Suprapubic skin (tissue), 4 donors: ENCODE measurements at regions not wholly inside any gene's neighbourhood (a gene's known extent, or its start where the extent isn't known, plus 50 kb on each side); places are given as distances from the start of the nearest gene placed in this dataset.

ENCODE experiments used
- DNase-seq, 2 donors: peaks; one replicate each; pipeline ENCODE4 v3.0.0-alpha.2; 2019; ENCODE audit warnings: low spot score in 2 of 2
- H3K27ac ChIP-seq: fragments of 200-600 bp; sonication (generic); one replicate; pipeline ENCODE4 v1.5.1; 2019
- H3K27me3 ChIP-seq: fragments of 200-600 bp; sonication (generic); one replicate; pipeline ENCODE4 v1.5.1; 2019
- H3K36me3 ChIP-seq: fragments of 200-600 bp; sonication (generic); one replicate; pipeline ENCODE4 v1.5.1; 2019
- H3K4me1 ChIP-seq: fragments of 200-600 bp; sonication (generic); one replicate; pipeline ENCODE4 v1.5.1; 2019
- H3K4me3 ChIP-seq: fragments of 200-600 bp; sonication (generic); one replicate; pipeline ENCODE4 v1.5.1; 2019; ENCODE audit warnings: mild to moderate bottlenecking
- H3K9me3 ChIP-seq: fragments of 200-600 bp; sonication (generic); one replicate; pipeline ENCODE4 v1.5.1; 2019
- CTCF ChIP-seq, 2 donors: fragments of 200-600 bp in 1 of 2; fragments of 450-650 bp in 1 of 2; sonication (generic) in 1 of 2; IDR thresholded peaks; one replicate each; pipeline ENCODE4 v1.5.1; 2016 to 2019; ENCODE audit warnings: antibody characterized with exemption in 2 of 2, mild to moderate bottlenecking in 1 of 2, moderate library complexity in 1 of 2
- EP300 ChIP-seq: sonication (generic); formaldehyde crosslinking; IDR thresholded peaks from one replicate; pipeline ENCODE4 v1.6.1; 2017; ENCODE audit warnings: antibody characterized with exemption
- POLR2A ChIP-seq, 2 donors: fragments of 450-650 bp; IDR thresholded peaks; one replicate each; pipeline ENCODE4 v1.6.1; 2017; ENCODE audit warnings: antibody characterized with exemption in 2 of 2, mild to moderate bottlenecking in 2 of 2, moderate library complexity in 2 of 2
- POLR2AphosphoS5 ChIP-seq, 3 donors: sonication (generic); formaldehyde crosslinking; IDR thresholded peaks; one replicate each; pipeline ENCODE4 v1.6.1; 2017; ENCODE audit warnings: antibody characterized with exemption in 3 of 3
- WGBS: methylation state at CpG from one replicate; pipeline ENCODE4 v1.1.5; 2018; 5-methylcytosine and 5-hydroxymethylcytosine counted together

GRCh38 chr6:85089255-85089654 is 324.9 kb upstream of the TBX18 start:
- H3K27me3 ChIP-seq = no peaks in the 10 kb centered on the region
- H3K36me3 ChIP-seq = no peaks in the 10 kb centered on the region
- no peak overlapping the region for H3K4me3 ChIP-seq
- TF ChIP-seq POLR2AphosphoS5 (IDR thresholded peaks at IDR 0.05) (no peak), EP300 (no peak), POLR2A (IDR thresholded peaks at IDR 0.05) (no peak), CTCF (IDR thresholded peaks at IDR 0.05) (no peak)
- no peak for DNase-seq
- no peaks in the 10 kb centered on the region for H3K9me3 ChIP-seq
- WGBS = 91% methylated on average over 2 of the region's 2 CpGs
- no peak overlapping the region for H3K27ac ChIP-seq
- H3K4me1 ChIP-seq = no peaks in the 10 kb centered on the region

- Histone ChIP-seq H3K27ac (no peak overlapping the region), H3K36me3 (no peaks in the 10 kb centered on the region), H3K4me1 (no peaks in the 10 kb centered on the region), H3K27me3 (no peaks in the 10 kb centered on the region), H3K9me3 (no peaks in the 10 kb centered on the region), H3K4me3 (no peak overlapping the region)
- TF ChIP-seq POLR2AphosphoS5 (IDR thresholded peaks at IDR 0.05) (no peak), POLR2A (IDR thresholded peaks at IDR 0.05) (no peak), CTCF (IDR thresholded peaks at IDR 0.05) (no peak), EP300 (no peak)
- WGBS = 99% methylated on average over 2 of the region's 2 CpGs
- no peak for DNase-seq
Measured at GRCh38 chr6:85085875-85086274, 321.5 kb upstream of the TBX18 start.

- no peak for TF ChIP-seq EP300
- no peak for TF ChIP-seq POLR2A (IDR thresholded peaks at IDR 0.05)
- no peak for TF ChIP-seq POLR2AphosphoS5 (IDR thresholded peaks at IDR 0.05)
- TF ChIP-seq CTCF (IDR thresholded peaks at IDR 0.05) = no peak
- DNase-seq = no peak
- H3K4me1 ChIP-seq = no peaks in the 10 kb centered on the region
- no peaks in the 10 kb centered on the region for H3K27me3 ChIP-seq
- 60% methylated on average over 1 of the region's 1 CpG for WGBS
- no peaks in the 10 kb centered on the region for H3K9me3 ChIP-seq
- no peak overlapping the region for H3K27ac ChIP-seq
- H3K4me3 ChIP-seq = no peak overlapping the region
- no peaks in the 10 kb centered on the region for H3K36me3 ChIP-seq
Measured at GRCh38 chr6:85081102-85081501, 316.7 kb upstream of the TBX18 start.

GRCh38 chr6:85079761-85080160 is 315.4 kb upstream of the TBX18 start:
- H3K27ac ChIP-seq = no peak overlapping the region
- 87% methylated on average over 3 of the region's 3 CpGs for WGBS
- H3K4me1 ChIP-seq = no peaks in the 10 kb centered on the region
- no peak overlapping the region for H3K4me3 ChIP-seq
- H3K27me3 ChIP-seq = no peaks in the 10 kb centered on the region
- no peaks in the 10 kb centered on the region for H3K36me3 ChIP-seq
- no peak for DNase-seq
- no peaks in the 10 kb centered on the region for H3K9me3 ChIP-seq
- TF ChIP-seq EP300 = no peak
- no peak for TF ChIP-seq POLR2AphosphoS5 (IDR thresholded peaks at IDR 0.05)
- no peak for TF ChIP-seq CTCF (IDR thresholded peaks at IDR 0.05)
- TF ChIP-seq POLR2A (IDR thresholded peaks at IDR 0.05) = no peak

- Histone ChIP-seq H3K27me3 (no peaks in the 10 kb centered on the region), H3K9me3 (no peaks in the 10 kb centered on the region), H3K27ac (no peak overlapping the region), H3K4me1 (no peaks in the 10 kb centered on the region), H3K36me3 (no peaks in the 10 kb centered on the region), H3K4me3 (no peak overlapping the region)
- no peak for TF ChIP-seq CTCF (IDR thresholded peaks at IDR 0.05)
- 42% methylated on average over 3 of the region's 3 CpGs for WGBS
- DNase-seq = no peak
Measured at GRCh38 chr6:85078058-85078457, 313.7 kb upstream of the TBX18 start.
